NCI-H1105 (cell line): ENCODE measurements at regions not wholly inside any gene's neighbourhood (a gene's known extent, or its start where the extent isn't known, plus 50 kb on each side); places are given as distances from the start of the nearest gene placed in this dataset.
A peak's percentile ranks its signal among the peaks of the same experiment; 100 is the strongest.

Experiments used
- DNase-seq: peaks from one replicate; lab custom pipeline; 2025; lab: John Stamatoyannopoulos, UW

DNA sequence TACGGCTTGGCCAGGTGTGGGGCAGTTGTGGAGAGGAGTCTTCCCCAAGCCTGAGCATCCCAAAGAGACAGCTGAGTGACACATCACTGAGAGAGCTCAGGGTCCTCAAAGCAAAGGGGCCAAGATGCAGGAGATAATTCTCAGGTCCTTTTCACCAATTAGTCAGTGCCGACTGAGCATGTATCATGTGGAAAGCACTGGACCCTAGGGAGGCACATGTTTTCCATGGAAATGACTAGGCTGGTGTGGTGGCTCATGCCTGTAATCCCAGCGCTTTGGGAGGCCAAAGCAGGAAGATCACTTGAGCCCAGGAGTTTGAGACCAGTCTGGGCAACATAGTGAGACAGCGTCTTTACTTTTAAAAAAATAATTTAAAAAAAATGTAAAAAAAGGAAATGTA, 67.3 kb upstream of the PRPS1 start:
- no peak for DNase-seq

DNA sequence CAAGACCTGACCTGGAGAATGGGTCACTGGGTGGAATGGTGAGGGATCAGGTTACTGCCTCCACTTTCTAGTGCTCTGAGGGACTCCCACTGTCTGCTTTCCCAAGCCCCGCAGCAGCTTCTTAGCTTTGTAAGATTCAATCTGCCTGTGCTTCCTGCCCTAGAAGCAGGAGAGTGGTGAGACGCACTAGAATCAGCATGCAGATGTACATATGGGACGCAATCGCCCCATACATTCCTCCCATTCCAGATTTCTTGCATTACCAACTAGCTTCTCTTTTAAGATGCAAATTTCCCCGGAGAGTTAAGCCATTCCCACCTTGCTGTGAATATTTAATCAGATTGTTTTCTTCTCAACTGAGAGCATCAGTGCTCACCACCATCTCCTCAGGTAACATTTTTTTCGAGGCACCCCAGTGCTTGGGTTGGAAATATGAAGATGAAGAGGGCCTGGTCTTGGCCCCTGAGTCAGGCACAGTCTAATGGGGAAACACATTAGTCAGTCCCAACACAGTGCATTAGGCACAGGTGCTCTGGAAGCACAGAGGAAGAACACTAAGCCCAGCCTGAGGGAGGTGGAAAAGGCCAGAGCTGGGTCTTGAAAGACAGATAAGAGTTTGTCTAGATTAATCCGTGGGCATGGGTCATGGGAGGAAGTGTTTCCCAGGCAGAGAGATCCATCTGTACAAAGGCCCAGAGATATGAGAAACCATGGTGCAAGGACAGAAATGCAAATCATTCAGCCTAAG, 66.7 kb upstream of the PRPS1 start:
- DNase-seq: no peak

DNA sequence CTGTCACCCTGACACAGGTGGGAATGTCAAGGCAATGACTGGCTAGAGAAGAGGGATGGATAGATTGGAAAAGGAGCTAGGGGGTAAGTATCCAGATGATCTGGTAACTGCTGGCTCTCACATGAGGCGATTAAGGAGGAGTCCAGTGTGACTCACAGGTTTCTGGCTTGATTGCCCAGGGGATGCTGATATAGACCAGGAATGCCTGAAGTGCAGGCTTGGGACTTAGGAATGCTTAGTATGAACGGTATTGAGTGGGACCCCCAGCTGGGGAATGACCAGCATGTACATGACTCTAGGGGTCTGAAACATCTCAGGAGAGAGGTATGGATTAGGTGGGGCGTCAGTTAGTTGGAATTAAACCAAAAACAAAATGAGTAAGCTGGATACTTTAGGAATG, 65.8 kb upstream of the PRPS1 start:
- DNase-seq: no peak

DNA sequence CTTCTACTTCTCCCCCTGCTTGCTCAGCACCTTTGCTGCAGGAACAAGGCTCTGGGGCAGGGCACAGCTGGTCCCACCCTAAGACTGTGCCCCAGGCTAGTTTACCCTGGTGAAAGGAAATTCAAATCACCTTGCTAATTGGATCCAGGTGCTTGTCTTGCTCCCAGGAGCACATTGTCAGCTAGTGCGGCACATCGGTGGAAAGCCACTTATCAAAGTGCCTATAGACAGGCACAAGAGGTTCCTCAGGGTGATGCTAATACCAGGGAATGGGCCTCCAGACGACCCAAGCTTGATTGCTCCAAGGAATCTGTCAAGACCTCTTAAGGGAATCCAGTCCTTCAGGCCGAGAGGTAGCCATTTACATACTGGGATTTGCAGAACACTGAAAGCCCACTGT, 64.5 kb upstream of the PRPS1 start:
- peak; percentile 0 for DNase-seq

DNA sequence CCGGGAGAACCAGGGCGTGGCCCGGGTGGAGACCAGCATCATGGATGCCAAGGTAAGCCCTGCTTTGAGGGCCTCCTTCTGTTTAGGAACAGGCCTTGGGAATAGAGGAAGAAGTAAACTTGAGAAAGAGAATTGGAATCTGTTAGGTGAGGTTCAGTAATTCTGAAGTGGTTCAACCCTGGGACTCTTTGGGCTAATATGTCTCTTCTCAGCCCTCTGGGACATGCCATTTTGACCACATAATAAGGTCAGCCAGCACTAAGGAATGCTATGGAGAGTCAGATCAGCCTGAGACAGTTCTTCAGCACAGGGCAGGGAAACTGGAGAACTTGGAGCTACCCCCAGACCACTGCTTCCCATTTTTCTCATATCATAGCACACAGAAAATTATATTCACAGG, 63.3 kb upstream of the PRPS1 start:
- DNase-seq: no peak

DNA sequence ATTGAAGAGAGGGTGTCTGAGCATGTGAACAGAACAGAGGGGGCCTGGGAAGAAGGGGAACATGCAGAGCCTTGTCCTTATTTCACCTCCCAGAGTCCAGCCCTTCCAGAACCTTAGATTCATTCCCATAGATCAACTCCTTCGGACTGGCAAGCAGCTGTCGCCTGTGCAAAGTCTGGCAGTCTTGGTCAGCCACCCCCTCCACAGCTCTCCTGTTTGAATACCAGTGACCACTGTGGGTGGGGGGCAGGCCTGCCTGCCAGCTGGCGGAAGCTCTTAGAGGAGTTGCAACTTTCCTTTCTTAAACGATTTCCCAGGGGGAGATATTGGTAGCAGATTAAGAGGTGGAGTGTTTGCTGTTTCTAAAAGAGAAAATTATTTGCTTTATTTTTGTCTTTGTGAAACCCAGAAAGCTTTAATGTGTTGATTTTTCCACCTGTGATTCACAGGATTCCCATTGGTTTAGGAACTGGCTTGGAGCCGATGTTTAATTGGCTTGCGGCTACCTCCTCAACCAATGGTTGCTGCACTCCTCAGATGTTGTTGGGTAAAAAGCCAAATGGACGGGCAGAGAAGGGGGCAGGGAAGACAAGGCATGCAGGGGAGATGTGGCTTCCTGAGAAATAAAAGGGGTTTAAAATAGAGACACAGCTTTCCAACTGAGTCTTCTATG, 62.2 kb upstream of the PRPS1 start:
- no peak for DNase-seq

DNA sequence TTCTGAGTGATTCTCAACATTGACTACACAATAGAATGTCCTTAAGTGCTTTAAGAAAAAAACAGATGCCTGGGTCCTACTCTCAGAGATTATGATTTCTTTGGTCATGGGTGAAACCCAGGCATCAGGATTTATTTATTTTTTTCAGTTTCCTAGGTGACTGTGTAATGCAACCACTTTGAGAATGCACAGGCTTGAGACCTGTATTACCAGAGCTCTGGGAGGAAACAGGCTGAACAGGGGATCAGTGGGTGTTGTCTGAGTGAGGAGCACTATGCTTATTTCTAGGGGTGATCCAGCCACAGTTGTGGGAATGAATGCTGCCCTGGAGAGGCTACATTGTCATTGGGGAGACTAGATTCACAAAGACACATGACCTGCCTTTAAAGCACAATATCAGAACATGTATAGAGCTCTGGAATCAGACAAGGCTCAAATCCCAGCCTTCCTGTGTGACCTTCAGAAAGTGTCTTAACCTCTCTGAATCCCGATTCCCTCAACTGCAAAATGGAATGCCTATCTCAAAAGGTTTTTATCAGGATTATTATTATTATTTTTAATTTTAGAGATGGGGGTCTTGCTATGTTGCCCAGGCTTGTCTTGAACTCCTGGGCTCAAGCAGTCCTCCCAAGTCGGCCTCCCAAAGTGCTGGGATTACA, 61.6 kb upstream of the PRPS1 start:
- DNase-seq: no peak

DNA sequence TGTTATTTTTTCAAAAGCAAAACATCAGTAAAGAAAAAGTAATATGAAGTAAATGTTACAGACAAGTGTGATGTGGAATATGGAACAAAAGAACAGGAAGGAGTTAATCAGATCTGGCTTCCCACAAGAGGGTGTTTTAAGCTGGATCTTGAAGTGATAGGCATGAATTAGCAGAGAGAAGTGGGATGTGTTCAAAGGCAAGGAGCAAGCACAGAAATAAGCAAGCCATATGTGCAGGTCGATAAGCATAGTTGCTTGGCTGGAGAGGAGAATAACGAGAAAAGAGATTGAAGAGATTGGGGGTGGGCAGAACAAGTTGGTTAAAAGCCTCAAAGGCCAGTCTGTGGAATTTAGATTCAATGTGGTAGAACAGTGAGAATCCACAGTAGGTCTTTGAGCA, 60.9 kb upstream of the PRPS1 start:
- DNase-seq: no peak

DNA sequence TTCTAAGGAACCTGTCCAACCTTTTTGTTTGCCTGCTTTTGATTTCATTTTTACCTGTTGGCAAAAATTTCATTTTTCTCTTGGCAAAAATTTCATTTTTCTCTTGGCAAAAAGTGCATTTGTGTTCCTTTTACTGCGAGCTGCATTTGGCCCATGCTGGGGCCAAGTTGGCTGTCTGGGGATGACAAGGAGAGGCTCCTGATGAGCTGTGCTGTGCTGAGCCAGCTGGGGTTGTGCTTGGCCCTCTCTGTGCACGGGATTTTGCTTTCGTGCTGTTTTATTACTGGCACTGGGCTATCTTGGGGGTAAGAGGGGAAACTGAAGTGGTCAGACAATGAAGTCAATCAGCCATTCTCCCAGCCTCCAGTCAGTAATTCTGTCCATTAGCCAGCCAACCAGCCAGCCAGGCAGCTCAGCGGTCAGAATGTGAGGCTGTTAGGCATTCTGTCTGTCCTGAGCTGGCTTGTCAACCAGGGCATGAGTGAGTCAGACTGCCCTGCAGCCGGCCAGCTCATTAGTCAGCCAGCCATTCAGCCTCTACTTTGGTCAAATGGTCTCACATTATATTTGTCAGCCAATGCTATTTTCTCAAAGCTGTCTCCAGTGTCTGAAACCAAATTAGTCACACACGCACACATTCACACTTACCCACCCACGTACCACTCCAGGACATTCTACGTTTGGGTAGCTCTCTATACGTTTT, 56.9 kb upstream of the PRPS1 start:
- no peak for DNase-seq

DNA sequence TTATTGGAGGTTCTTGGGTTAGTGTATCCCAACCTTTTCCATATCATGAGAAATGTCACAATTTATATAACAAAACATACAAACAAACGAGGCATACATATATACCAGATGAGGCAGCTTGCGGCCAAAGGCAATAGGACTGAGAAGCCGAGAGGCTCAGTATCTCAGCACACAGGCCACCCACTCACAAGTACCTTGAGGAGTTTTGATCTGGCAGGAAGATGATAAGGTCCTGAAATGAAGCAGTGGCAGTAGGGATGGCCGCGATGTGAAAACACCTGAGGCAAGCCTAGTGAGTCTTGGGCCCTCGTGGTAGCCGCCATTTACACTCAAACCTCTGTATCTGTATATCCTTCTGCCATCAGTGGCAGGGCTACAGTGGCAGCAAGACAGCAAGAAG, 55.3 kb upstream of the PRPS1 start:
- DNase-seq: no peak

DNA sequence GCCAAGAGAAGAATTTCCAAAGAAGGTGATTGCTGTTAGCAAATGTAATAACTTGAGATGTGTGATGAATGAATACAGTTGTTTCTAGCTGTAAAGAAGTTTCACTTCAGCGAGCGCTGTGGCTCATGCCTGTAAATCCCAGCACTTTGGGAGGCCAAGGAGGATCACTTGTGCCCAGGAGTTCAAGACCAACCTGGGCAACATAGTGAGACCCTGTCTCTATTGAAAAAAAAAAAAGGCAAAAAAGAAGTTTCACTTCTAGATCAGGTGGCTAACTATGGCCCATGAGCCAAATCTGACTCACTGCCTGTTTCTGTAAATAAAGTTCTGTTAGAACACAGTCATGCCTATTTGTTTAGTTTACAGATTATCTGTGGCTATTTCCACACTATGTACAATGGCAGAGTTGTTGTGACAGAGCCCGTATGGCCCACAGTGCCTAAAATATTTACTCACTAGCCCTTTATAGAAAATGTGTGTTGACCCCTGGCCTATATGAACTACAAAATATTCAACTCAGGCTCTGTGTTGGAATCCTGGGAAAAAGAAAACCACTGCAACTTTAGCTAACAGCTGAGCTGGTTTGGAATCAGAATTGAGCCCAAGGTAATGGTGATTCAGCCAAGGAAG, 54.1 kb upstream of the PRPS1 start:
- no peak for DNase-seq

DNA sequence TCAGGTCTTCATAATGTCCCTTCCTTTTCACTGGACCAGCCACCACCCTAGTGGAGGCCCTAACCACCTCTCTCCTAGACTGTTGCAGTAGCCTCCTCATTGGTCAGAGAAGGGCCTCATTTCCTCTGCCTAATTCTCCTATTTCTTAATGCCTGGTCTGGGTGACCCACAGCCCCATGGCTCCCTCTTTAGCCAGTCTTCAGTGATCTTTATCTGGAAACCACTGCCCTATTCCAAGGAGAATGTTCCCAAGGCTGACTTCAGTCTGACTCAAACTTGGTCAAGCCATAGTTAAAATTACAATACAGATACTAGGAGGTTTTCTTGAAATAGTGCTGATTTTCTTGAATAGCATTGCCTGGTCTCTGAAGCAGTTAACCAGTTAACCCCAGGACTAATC, 53.6 kb upstream of the PRPS1 start:
- no peak for DNase-seq

DNA sequence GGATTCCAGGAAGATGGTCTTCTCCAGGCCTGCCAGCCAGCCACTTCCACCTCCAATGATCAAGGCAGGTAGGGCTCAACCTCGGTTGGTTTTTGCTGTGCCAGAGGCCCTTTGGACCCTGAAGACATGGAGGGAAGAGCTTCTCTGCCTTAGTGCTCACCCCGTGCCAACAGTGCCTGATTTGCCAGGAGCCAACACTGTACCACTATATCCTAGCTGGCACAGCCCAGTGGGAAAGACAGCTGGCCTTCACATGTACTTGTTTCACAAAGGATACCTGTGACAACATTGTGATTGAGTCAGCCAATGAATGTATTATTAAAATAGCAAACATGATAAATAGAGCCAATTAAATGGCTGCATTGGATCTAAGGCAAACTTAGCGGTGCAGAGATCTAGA, 51.9 kb upstream of the PRPS1 start:
- DNase-seq: no peak

DNA sequence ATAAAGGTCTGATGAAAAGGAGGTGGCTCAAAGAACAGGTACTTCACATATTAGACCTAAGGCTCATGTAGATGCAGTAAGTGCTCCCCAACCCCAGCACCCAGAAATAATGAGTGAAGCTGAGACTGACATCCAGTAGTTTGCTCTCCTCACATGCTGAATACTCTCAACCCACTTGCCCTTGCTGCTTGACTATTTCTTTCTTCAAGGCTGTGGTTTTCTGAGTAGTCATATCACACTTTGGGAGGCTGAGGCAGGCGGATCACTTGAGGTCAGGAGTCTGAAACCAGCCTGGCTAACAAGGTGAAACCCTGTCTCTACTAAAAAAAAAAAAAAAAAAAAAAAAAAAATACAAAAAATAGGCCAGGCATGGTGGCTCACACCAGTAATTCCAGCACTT, 51.5 kb upstream of the PRPS1 start:
- no peak for DNase-seq

DNA sequence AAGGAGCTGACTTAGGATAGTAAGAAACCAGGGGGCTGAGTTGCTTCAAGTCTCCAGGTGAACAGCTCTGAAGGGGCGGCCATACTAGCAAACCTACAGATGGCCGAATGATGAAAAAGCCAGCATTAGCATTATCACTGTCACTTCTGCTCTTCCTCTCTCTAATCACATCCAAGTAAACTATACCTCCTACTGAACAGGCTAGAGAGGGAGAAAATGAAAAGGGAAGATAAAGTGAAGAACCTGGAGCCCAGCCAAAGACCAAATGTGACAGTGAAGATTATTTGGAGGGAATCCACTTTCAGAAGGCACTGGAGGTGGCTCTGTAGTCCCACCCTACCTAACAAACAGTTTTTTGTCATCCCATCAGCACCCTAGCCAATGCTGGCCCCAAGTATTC, 50.4 kb upstream of the PRPS1 start:
- DNase-seq: no peak
